Skin of body (tissue), 1 donor: ENCODE measurements at regions not wholly inside any gene's neighbourhood (a gene's known extent, or its start where the extent isn't known, plus 50 kb on each side); places are given as distances from the start of the nearest gene placed in this dataset.

Experiments
- DNase-seq: peaks from one replicate; lab custom pipeline; 2025; lab: John Stamatoyannopoulos, UW

- DNase-seq: peak; percentile 25
These were observed 466.1 kb downstream of the TLR4 start for GRCh38 chr9:118170032-118170955.

- DNase-seq: no peak
These were observed 473.0 kb downstream of the TLR4 start for GRCh38 chr9:118177241-118177640.

GRCh38 chr9:118183576-118183975 lies 479.4 kb downstream of the TLR4 start:
- DNase-seq: no peak

- no peak for DNase-seq
These were observed 483.2 kb downstream of the TLR4 start for GRCh38 chr9:118187408-118187807.

- no peak for DNase-seq
These were observed 485.4 kb downstream of the TLR4 start for GRCh38 chr9:118189615-118190014.

- no peak for DNase-seq
These were observed 488.6 kb downstream of the TLR4 start for GRCh38 chr9:118192807-118193206.

GRCh38 chr9:118209343-118209742 lies 505.1 kb downstream of the TLR4 start:
- DNase-seq: no peak

- DNase-seq: no peak
These were observed 511.3 kb downstream of the TLR4 start for GRCh38 chr9:118215549-118215948.

- no peak for DNase-seq
These were observed 518.2 kb downstream of the TLR4 start for GRCh38 chr9:118222375-118222774.

- DNase-seq: no peak
These were observed 518.9 kb downstream of the TLR4 start for GRCh38 chr9:118223111-118223510.

GRCh38 chr9:118230329-118230728 lies 526.1 kb downstream of the TLR4 start:
- DNase-seq: no peak

- DNase-seq: no peak
These were observed 532.4 kb downstream of the TLR4 start for GRCh38 chr9:118236625-118237024.

GRCh38 chr9:118238139-118238538 lies 533.9 kb downstream of the TLR4 start:
- no peak for DNase-seq

- no peak for DNase-seq
These were observed 547.8 kb downstream of the TLR4 start for GRCh38 chr9:118252027-118252426.

GRCh38 chr9:118262191-118262590 lies 558.0 kb downstream of the TLR4 start:
- DNase-seq: no peak

- DNase-seq: no peak
These were observed 559.7 kb downstream of the TLR4 start for GRCh38 chr9:118263949-118264348.

- DNase-seq: no peak
These were observed 563.8 kb downstream of the TLR4 start for GRCh38 chr9:118268046-118268445.

- no peak for DNase-seq
These were observed 565.4 kb downstream of the TLR4 start for GRCh38 chr9:118269623-118270022.

- DNase-seq: no peak
These were observed 567.1 kb downstream of the TLR4 start for GRCh38 chr9:118271331-118271730.

GRCh38 chr9:118271936-118272335 lies 567.7 kb downstream of the TLR4 start:
- no peak for DNase-seq

- DNase-seq: no peak
These were observed 568.8 kb downstream of the TLR4 start for GRCh38 chr9:118273048-118273447.

- DNase-seq: no peak
These were observed 572.6 kb downstream of the TLR4 start for GRCh38 chr9:118276784-118277183.

GRCh38 chr9:118281772-118282171 lies 577.6 kb downstream of the TLR4 start:
- DNase-seq: no peak
